DMS53 treated with DMSO at 0.1 percent for 48 hours (cell line): ENCODE measurements at regions not wholly inside any gene's neighbourhood (a gene's known extent, or its start where the extent isn't known, plus 50 kb on each side); places are given as distances from the start of the nearest gene placed in this dataset.

Experiments used
- DNase-seq: peaks from one replicate; lab custom pipeline; 2025; ENCODE audit not compliant: unreplicated experiment; lab: John Stamatoyannopoulos, UW

DNA sequence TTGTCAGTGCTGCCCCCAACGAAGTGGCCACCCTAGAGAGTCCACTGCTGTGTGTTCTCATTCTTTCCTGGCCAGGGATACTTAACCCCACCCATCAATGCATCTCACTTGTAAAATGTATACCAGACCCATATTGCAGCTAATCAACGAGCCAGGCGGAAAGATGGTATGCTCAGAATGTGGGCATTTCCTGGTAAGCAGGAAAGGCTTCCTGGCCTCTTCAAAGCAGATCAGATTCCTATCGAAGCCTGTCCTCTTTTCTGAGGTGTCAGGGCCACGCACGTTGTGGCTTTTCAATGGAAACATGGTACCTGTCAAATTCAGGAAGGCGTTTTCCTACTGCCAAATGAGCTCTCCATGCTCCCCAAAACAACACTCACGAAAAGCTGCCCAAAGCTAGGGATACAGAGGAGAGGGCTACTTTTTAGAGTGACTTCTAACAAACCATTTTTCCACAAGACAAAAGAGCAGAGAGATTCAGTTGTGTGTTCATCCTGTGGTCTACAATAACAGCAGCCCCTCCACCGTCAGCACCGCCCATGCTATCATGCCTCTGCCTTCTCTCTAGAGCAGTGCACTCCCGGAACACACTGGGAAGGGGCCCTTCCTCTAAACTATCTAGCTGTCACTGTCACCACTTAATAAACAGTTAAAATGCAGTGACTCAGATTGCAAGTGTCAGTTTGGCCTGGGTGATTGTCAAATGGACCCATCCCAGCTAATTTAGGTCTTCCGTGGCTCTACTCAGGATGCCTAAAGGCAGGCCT, 535.1 kb downstream of the RNF144A start:
- DNase-seq = no peak

DNA sequence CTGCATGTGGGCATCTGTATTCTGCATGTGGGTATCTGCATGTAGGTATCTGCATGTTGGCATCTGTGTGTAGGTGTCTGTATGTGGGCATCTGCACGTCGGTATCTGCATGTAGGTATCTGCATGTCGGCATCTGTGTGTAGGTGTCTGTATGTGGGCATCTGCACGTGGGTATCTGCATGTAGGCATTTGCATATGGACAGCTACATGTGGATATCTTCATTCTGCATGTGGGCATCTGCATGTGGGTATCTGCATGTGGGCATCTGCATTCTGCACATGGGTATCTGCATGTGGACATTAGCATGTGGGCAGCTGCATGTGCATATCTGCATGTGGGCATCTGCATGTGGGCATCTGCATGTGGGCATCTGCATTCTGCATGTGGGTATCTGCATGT, 537.4 kb downstream of the RNF144A start:
- no peak for DNase-seq

DNA sequence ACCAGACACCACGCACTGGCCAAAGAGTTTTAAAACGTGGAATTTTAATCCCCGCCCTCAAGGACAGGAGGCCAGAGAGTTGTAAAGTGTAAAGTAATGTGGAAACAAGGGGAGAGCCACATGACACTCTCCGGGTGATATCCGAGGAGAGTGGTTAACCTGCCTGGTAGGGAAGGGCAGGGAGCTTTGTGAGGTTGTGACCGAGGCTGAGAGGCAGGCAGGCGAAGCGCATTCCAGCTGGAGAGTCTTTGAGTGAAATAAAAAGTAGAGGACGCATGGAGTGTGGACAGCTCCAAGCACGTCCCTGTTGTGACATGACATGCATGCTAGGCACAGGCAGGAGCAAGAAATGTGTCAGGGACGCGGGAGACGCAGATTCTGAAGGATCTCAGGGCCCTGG, 539.5 kb downstream of the RNF144A start:
- no peak for DNase-seq

DNA sequence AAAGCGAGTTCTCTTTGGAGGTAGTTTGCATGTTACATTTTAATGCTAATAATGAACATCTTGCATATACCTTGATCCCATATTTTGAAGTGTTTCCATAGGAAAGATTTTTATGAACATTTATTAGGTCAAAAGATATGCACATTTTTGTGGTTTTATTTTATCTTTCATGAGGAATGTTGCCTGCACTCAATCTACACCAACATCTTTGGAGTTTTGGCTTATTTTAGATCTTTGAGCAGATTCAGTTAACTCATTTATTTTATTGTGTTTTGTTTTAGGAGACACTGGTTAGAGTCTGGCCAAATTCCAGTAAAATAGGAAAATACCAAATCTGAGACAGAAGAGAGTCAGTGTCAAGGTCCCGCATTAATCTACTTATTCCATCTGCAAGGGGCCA, 540.9 kb downstream of the RNF144A start:
- no peak for DNase-seq

DNA sequence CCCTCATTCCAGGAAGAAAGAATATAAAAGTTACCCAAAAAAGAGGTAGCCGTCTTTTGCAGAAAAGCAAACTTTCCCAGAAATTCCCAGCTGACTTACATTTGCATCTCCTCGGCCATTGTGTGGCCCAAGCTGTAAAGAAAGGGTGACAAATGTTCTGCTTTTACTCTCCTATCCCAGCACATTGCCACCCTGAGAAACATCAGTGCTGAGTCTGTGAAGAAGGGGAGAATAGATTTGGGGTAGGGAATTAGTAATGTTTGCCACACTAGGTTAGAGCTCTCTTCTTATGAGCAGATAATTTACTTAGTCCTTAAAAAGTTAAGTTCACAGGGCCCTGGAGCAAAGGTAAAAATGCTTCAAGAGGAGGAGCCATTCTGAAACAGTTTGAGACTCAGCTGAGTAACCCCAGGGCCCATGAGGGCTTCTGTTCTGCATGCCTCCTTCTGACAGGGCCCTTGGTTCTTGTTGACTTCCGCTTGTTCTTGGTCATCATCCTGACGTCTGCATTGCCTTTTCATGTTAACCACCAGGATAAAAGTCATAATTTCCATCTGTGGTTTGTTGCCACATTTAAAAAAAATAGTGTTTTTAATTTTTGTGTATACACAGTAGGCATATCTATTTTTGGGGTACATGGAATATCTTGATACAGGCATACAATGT, 550.7 kb downstream of the RNF144A start:
- DNase-seq = no peak

DNA sequence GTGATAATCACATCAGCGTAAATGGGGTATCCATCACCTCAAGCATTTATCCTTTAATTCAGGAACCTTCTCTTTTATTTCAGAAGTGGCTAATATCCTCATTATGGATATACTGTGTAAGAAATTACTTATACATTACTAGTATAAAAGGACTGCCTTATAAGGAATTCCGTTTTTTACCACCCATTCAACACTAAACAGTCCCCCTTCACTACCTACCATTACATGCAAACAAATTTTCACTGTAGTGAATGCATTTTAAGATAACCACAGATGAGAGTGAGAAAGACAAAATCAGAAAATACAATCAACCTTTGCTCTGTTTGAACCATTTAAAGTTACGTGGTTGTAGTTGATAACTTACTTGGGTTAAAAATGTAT, 551.2 kb downstream of the RNF144A start:
- no peak for DNase-seq

DNA sequence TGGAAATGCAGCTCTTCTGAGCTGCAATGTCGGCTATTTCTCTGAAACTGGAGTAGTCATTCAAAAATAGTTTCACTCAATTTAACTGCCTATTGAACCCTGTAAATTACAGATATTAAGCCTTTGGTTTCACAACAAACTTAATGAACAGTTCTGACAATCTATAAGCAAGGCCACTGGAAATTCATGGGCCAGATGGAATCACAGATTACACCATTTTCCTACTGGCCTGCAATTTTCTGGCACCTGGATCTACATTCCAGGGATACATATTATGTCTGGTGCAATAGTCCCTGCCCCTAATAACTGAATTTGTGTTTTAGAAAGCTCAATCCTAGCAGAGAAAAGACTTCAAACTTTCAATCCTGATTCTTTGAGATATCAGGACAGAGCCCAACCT, 551.7 kb downstream of the RNF144A start:
- DNase-seq = no peak

DNA sequence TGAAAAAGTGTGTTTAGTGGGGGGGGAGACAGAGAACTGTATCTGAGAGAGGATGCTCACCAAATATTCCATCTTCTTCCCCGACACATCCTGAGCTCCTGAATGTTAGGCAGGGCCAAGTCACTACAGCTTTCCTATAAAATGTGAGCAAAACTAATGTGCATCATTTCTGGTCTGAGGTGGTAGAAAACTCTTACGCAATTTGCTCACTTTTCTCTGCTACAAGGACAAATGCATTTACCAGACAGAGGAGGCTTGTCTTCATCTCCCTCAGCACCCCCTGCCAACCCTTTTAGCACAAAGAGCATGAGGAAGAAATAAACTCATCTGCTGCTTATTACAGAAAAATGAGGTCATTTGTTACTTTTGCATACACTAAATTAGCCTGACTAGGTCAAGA, 554.0 kb downstream of the RNF144A start:
- no peak for DNase-seq

DNA sequence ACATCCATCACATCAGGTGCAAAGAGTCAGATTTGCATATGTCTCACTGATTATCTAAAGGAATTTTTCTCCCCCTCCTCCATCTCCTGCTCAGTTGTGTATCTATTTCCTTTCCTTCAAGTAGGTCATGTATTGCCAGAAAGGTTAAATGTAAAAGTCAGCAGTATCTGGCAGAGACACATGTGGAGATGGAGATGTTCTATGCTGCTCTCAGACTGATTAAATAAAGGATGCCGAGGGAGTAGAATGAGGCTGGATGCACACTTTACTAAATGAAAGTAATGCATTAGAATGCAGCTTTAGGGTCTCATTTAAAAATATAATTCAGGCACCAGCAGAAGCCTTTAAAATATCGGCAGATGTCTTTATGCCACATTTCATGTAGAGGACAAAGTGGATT, 555.3 kb downstream of the RNF144A start:
- no peak for DNase-seq

DNA sequence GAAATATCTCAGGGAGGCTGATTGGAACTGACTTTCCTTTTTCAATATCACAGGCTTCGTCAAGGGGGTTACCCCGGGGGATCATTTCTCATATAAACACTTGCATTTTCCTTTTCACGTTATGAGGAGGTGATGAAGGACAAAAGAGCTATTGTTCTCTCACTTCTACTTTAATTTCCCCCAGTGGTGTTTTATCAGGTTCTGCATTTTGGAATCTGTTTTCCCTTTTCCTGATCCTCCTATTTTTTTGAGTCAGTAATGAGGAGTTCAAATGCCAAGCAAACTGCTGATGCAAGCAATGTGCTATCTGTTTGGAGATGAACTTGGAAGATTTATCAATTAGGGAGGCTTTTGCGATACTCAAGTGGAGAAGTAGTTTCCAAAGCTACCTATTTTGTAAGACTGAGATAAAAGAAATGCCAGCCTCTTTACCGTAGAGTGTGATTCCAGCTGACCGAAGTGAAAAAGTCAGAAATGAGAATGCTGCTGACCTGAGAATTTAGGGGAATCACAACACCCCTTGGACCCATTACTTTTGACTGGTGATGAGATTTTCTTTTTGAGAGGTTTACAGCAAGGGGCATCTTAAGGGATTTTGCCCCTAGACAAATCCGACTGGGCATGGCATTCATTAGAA, 556.0 kb downstream of the RNF144A start:
- DNase-seq = no peak

DNA sequence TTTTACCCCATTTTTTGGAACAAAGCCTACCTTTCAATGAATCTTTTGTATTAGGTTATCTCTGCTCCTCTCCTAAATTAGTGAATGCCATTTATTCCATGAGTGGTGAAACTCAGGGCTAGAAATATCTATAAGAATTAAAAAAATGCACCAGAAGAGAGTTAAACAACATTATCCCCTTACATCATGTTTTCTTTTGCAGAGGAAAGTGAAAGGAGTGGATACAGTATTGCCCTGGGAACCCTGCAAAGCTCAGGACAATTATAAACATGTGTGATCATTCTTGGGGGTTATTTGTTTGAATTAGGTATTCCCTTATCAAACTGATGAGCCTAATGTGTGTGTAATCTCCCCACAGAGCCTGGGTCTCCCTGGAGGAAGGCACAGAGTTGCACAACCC, 559.2 kb downstream of the RNF144A start:
- no peak for DNase-seq

DNA sequence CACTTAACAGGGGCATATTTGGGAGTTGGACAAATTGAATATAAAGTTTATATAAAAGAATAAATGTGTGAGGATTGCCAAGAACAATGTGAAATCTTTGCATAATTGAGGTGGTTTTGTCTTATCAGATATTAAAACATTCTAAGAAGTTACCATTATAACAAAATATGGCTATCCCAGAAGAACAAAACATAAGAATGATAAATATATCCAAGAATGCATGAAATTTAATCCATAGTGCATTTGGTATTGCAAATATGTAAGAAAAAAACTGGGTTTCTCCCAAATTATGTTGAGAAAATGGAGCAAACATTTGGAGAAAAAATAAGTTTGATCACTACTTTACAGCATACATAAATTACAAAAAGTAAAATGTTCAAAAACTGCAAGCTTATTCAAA, 562.4 kb downstream of the RNF144A start:
- DNase-seq = no peak

DNA sequence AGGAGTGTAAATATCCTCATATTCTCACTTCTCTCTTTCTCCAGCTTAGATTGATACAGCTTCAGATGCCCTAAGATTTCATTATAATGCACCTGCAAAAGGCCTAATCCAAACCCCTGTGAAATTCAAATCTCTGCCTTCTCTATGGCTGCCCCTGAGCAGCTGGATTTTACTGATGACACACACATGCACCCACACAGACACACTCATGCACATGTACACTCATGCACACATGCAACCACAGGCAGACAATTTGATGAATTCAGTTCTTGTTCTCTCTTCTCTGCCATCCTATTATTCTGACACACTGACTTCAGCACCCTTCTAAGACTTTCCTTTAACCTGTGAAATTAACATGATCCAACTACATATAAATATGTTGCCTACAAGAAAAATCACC, 563.2 kb downstream of the RNF144A start:
- no peak for DNase-seq

DNA sequence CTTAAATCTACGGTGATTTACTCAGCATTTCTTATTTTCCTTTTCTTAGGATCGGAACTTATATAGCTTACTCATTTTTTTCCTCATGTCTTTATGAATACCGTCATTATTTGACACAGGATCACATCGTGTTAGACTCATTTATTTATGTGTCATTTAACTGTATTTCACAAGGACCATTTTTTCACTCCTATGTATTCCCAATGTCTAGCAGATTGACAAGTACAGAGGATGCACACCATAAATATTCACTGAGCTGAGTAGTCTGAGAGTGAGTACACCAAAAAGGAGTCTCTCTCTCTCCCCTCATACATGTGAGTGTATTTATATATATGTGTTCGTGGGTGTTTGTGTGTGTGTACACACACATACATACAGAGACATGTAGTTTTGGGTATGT, 573.5 kb downstream of the RNF144A start:
- DNase-seq = no peak

DNA sequence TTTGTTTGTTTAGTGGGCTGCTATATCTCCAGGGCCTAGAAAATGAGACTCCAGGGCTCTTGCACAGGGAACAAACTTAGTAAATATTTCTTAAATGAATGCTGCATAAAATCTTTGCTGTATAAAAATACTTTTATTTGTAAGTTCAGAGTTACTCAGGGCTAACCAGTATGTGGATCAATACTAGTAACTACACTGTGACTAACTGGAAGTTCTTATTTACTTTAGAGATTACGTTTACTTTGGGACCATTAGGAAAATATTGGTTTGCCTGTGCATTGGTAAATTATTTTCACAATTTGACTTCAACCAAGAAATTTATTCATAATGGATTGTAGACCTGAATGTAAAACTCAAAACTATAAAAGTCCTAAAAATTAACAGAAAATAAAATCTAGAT, 575.5 kb downstream of the RNF144A start:
- no peak for DNase-seq

DNA sequence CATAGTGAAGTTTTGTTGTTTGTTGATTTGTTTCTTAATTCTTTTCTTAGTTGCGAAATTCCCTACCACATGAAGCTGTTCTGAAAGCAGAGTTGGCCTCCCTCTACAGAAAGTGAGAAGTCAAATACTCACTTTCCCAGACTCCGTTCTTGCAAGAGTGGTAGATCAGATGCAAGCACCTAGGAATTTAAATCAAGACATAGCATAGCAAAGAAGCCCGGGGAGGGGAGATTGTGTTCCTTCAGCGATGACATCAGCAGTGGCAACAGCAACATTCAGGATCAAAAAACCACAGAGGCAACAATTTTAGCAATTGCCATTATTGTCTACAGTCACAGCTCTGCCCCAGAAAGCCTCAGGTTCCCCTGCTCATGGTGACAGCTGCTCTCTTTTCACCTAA, 580.0 kb downstream of the RNF144A start:
- no peak for DNase-seq

DNA sequence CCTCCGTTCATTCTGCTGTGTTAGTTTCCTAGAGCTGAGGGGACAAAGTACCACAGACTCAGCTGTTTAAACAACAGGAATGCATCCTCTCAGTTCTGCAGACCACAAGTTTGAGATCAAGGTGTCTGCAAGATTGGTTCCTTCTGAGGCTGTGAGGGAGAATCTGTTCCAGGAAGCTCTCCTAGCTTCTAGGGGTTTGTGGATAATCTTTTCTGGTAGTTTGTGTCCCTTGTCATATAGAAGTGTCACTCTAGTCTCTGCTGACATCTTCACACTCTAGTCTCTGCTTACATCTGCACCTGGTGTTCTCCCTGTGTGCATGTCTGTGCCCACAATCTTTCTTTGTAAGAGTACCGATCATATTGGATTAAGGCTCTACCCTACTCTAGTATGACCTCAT, 581.8 kb downstream of the RNF144A start:
- DNase-seq = no peak

DNA sequence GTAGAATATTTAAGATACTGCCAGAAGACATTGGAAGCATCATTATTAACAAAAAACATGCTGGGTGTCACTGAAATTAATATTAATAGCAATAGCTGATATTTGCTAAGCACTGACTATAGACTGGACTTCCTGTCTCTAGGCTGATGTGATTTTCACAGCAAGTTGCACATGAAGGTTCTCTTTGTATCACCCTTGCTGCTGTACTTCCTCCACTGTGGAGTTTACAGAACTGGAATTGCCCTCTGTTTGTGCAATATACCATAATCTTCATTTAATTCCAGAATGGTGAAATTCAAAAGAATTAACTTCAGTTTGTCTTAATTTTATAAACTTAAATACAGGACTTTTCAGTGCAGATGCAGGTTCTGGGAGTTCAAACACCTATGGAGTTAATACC, 585.1 kb downstream of the RNF144A start:
- no peak for DNase-seq

DNA sequence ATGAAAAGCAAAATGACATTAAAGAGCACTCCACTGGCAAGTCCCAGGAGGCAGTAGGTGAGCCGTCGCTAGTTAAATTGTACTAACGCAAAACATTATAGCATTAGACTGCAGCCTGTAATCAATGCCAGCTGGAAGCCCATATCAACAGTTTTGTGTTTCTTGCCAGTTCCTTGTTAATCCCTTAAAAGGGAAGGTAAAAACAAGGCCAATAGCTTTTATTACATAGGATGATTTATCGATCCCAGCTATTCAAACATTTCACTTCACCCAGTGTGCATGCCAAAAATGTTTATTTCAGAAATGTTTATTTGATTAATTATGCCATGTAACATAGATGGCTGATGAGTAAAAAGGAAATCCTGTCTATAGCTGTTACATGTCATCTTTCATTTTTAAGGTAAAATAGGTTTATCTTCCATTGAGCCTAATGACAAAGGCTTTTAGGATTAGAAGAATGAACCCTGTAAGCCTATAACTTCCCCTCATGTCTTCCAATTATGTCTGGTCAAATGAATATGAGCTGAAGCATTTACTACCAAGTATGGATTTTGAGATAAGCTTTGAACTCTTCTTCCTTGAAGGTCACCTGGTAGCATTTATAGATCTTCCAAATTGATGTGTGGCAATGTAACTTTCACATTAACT, 591.2 kb downstream of the RNF144A start:
- no peak for DNase-seq

DNA sequence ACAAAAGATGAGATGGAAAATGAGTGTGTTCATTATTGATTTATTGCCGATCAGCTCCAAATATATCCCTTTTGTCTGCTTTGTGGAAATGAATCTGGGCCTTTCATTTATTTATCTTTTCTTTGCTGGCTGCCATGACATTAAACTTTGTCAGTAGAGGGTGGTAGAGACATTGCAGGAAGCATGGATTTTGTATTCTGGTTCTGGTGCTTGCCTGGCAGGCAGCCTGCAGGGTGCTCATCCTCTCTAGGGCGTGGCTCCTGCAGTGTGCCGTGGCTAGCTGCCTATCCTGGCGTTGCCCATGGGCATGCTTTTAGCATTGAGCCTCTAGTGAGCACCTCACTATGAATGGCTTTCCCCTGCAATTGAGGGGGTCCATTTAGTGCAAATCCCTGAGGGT, 593.1 kb downstream of the RNF144A start:
- no peak for DNase-seq

DNA sequence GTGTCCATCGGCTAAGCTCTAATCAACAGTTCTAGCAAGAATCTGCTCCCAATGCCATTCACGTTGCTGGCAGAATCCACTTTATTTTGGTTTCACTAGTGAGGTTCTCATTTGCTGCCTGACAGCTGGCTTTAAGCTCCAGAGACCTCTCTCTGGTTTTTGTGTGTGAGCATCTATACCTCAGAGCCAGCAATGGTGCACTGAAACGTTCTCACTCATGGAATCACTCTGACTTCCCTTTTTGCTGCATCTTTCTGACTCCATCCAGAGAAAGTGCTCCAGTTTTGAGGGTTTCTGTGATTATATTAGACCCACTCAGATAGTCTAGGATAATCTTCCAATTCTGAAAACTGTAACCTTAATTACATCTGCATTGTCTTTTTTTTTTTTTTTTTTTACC, 596.6 kb downstream of the RNF144A start:
- no peak for DNase-seq

DNA sequence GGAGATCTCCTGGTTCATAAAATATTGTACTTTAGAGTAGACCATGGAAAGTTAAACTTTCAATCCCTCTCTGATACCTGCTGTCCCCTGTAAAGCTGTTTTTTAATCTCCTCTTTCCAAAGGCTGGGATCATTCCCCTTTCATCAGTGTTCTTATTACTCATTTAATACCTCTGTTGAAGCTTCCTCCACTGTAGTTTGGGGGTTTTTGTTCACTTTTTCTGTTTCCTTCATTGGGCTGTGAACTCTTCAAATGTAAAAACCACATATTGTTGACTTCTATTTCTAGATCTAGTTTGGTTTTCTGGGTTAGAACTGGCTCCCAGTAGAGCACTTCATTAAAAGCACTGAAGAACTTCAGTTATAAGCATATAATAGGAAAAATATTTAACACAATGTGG, 598.1 kb downstream of the RNF144A start:
- no peak for DNase-seq
